OCI-LY7 (cell line): ENCODE measurements at regions not wholly inside any gene's neighbourhood (a gene's known extent, or its start where the extent isn't known, plus 50 kb on each side); places are given as distances from the start of the nearest gene placed in this dataset.

Experiments
- BruUV-seq: library from RNA; stranded (reverse); fragments of 400-500 nt; replicated peaks from 2 replicates; lab custom pipeline; 2021; lab: Mats Ljungman, UMichigan
- CTCF ChIA-PET: fragments of 300-600 bp; sonication (Branson Sonifier 250); formaldehyde crosslinking; loops from one replicate; lab custom pipeline; 2022; ENCODE audit warnings: antibody characterized with exemption; ENCODE audit not compliant: unreplicated experiment; lab: Charles Lee
- POLR2A ChIA-PET: fragments of 300-600 bp; sonication (Branson Sonifier 250); formaldehyde crosslinking; loops from one replicate; lab custom pipeline; 2022; ENCODE audit warnings: antibody characterized with exemption; lab: Charles Lee
- DNase-seq: peaks from one replicate; pipeline ENCODE4 v3.0.0-alpha.2; 2015; ENCODE audit warnings: low spot score
- H2AFZ ChIP-seq: fragments of 200-600 bp; sonication (generic), shearing (Covaris generic); 2 replicates; pipeline ENCODE4 v1.6.1; 2014; ENCODE audit warnings: mild to moderate bottlenecking, antibody characterized with exemption, low read length, moderate library complexity
- H3K27ac ChIP-seq: fragments of 200-600 bp; sonication (generic); 2 replicates; pipeline ENCODE4 v1.5.1; 2014; ENCODE audit warnings: mixed run types, low read depth, mild to moderate bottlenecking, moderate library complexity, low read length, inconsistent platforms; ENCODE audit not compliant: poor library complexity, severe bottlenecking
- H3K36me3 ChIP-seq: fragments of 200-600 bp; sonication (generic); 2 replicates; pipeline ENCODE4 v1.6.1; 2014; ENCODE audit warnings: mild to moderate bottlenecking, antibody characterized with exemption, low read length, moderate library complexity, mixed read lengths; ENCODE audit not compliant: insufficient read depth
- H3K4me1 ChIP-seq: fragments of 200-600 bp; sonication (generic); 2 replicates; pipeline ENCODE4 v1.5.1; 2014; ENCODE audit warnings: mild to moderate bottlenecking, low read length; ENCODE audit not compliant: insufficient read depth, poor library complexity, severe bottlenecking
- H3K4me2 ChIP-seq: fragments of 200-600 bp; sonication (generic); 2 replicates; pipeline ENCODE4 v1.6.1; 2014; ENCODE audit warnings: mild to moderate bottlenecking, low read length
- H3K4me3 ChIP-seq: fragments of 200-600 bp; sonication (generic); 2 replicates; pipeline ENCODE4 v1.5.1; 2014; ENCODE audit warnings: mild to moderate bottlenecking, low read depth, low read length; ENCODE audit not compliant: poor library complexity, severe bottlenecking
- H3K79me2 ChIP-seq: fragments of 200-600 bp; sonication (generic); 2 replicates; pipeline ENCODE4 v1.6.1; 2016; ENCODE audit warnings: low read depth, mild to moderate bottlenecking, low read length, moderate library complexity, mixed read lengths; ENCODE audit not compliant: insufficient read depth
- H3K9me2 ChIP-seq: fragments of 200-600 bp; sonication (generic); 2 replicates; pipeline ENCODE4 v1.6.1; 2016; ENCODE audit warnings: mild to moderate bottlenecking, low read length, mixed read lengths; ENCODE audit not compliant: insufficient read depth
- H3K9me3 ChIP-seq: fragments of 200-600 bp; sonication (generic); 2 replicates; pipeline ENCODE4 v1.6.1; 2014; ENCODE audit warnings: mild to moderate bottlenecking, mixed run types, low read length, mixed read lengths
- H4K20me1 ChIP-seq: fragments of 200-600 bp; sonication (generic); 2 replicates; pipeline ENCODE4 v1.6.1; 2014; ENCODE audit warnings: mild to moderate bottlenecking, antibody characterized with exemption, low read length, moderate library complexity, mixed read lengths; ENCODE audit not compliant: insufficient read depth
- CTCF ChIP-seq: fragments of 200-600 bp; sonication (generic); conservative IDR thresholded peaks from 2 replicates; pipeline ENCODE4 v1.5.1; 2014; ENCODE audit warnings: mild to moderate bottlenecking, antibody characterized with exemption, low read length, moderate library complexity, mixed read lengths
- EZH2phosphoT487 ChIP-seq: fragments of 200-600 bp; sonication (generic); IDR thresholded peaks from 2 replicates; pipeline ENCODE4 v1.6.1; 2018; ENCODE audit warnings: low read depth, borderline replicate concordance, mild to moderate bottlenecking, mixed run types, antibody characterized with exemption, low read length, moderate library complexity, mixed read lengths
- intact Hi-C: fragments of 100-400 bp; cut with micrococcal nuclease; formaldehyde crosslinking; loops from one replicate; pipeline ENCODE4 v1.10.0; 2022; ENCODE audit not compliant: unreplicated experiment

DNA sequence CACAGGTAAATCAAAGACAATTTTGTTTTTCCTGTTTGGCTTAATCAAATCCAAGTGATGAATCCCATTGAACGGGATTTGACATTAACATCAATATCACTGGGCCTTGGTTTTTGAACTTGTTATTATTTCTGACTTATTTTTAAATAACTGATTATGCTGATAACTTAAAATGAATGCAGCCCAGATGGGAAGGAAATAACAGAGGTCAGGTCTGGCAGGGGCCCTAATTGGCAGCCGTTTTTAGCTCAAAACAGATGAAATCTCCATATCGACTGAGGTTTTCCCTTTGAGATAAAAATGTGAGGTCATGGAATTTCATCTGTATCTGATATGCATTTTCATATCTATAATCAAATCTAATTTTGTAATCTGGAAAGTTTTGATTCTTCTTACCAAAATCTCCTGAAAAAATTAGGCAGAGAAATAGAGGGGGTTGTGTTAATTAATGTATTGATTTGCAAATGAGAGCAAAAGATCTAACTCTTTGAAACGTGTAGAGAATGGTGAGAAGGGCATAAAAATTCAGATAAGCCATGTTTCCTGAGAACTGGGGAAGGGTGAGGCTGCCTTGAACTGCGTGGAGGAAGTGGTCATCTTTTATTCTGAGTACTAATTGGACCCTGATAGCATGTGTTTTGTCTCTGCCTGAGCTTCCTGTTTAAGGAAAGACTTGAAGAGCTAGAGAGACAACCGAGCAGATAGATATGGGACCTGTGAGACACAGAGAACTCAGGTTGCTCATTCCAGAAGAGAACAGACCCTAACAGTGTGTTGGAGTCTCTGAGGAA is 98.2 kb upstream of the C1QTNF9B start:
- intact Hi-C loops: no loop called here
- no peak overlapping the region for H3K4me3 ChIP-seq
- H3K4me1 ChIP-seq: no peaks in the 10 kb centered on the region
- H3K9me2 ChIP-seq: no peaks in the 10 kb centered on the region
- no peaks in the 10 kb centered on the region for H3K79me2 ChIP-seq
- DNase-seq: no peak
- H3K9me3 ChIP-seq: no peaks in the 10 kb centered on the region
- H4K20me1 ChIP-seq: no peaks in the 10 kb centered on the region
- POLR2A ChIA-PET: no interaction called here
- no peak overlapping the region for H3K4me2 ChIP-seq
- TF ChIP-seq CTCF (no peak), EZH2phosphoT487 (no peak)
- CTCF ChIA-PET: no interaction called here
- no peaks in the 10 kb centered on the region for H3K36me3 ChIP-seq
- H2AFZ ChIP-seq: no peak overlapping the region
- BruUV-seq: no TSS peak
- no peak overlapping the region for H3K27ac ChIP-seq

GRCh38 chr13:23996456-23996855 is 99.2 kb upstream of the C1QTNF9B start:
- Histone ChIP-seq H3K36me3 (no peaks in the 10 kb centered on the region), H2AFZ (no peak overlapping the region), H3K27ac (no peak overlapping the region), H3K9me3 (no peaks in the 10 kb centered on the region), H4K20me1 (no peaks in the 10 kb centered on the region), H3K4me1 (no peaks in the 10 kb centered on the region), H3K4me3 (no peak overlapping the region), H3K4me2 (no peak overlapping the region), H3K79me2 (no peaks in the 10 kb centered on the region), H3K9me2 (no peaks in the 10 kb centered on the region)
- DNase-seq: no peak
- POLR2A ChIA-PET: no interaction called here
- TF ChIP-seq EZH2phosphoT487 (no peak), CTCF (no peak)
- no TSS peak for BruUV-seq
- CTCF ChIA-PET: no interaction called here
- intact Hi-C loops: no loop called here

GRCh38 chr13:23999424-23999823 is 102.1 kb upstream of the C1QTNF9B start:
- H3K4me2 ChIP-seq: no peak overlapping the region
- no peaks in the 10 kb centered on the region for H3K9me3 ChIP-seq
- no peaks in the 10 kb centered on the region for H3K4me1 ChIP-seq
- no peaks in the 10 kb centered on the region for H3K79me2 ChIP-seq
- DNase-seq: no peak
- no TSS peak for BruUV-seq
- TF ChIP-seq CTCF (no peak), EZH2phosphoT487 (no peak)
- intact Hi-C loops: no loop called here
- ChIA-PET CTCF (no interaction called here), POLR2A (no interaction called here)
- no peaks in the 10 kb centered on the region for H3K9me2 ChIP-seq
- no peak overlapping the region for H3K27ac ChIP-seq
- no peak overlapping the region for H2AFZ ChIP-seq
- H4K20me1 ChIP-seq: no peaks in the 10 kb centered on the region
- H3K36me3 ChIP-seq: no peaks in the 10 kb centered on the region
- no peak overlapping the region for H3K4me3 ChIP-seq
